DMS114 treated with DMSO at 0.1 percent for 48 hours (cell line): ENCODE measurements at regions not wholly inside any gene's neighbourhood (a gene's known extent, or its start where the extent isn't known, plus 50 kb on each side); places are given as distances from the start of the nearest gene placed in this dataset.

Source experiments
- DNase-seq: peaks from one replicate; lab custom pipeline; 2025; ENCODE audit not compliant: unreplicated experiment; lab: John Stamatoyannopoulos, UW

DNA sequence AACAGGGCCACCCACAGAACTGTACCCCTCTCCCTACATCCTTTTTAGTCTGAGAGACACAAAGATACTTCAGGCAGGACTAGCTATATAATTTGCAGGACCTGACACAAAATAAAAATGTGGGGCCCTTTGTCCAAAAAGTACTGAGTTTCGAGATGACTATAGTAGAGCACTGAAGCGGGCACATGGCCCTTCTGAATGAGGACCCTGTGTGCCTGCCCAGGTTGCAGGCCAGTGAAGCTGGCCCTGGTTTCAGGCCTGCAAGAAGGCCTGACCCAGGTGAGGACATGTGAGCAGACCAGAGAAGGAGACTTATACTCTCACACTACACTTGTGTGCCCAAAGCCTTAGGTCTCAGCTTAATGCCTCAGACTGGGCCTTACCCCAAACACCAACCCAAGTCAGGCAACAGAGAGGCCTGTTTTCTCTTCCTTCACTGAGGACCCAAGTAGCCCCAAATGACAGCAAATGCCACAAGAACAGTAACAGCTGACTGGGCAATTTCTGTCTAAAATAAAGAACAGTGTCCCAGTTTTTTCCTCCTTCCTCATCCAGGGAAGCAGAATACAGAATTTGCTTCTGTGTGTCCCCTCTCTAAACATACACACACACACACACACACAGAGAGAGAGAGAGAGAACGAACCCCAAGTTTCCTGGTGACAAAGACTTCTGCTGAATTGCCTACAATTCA, 100.9 kb upstream of the ARHGEF3 start:
- DNase-seq = no peak

DNA sequence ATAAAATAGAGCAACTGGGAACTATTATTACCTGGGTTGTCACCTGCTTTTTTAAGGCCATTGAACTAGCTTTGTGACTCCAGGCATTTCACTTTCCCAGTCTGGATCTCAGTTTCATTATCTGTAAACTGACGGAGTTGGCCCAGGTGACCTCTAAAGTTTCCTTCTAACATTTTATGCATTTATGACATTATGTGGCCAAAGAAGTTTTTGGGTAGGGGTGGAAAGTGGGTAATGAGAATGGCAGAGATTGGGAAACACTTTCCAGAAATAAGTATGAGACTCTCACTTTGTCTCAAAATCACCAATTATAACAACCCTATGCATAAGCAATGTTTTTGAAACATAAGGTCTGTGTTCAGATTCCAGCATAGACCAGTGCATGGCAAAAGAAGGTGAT, 99.1 kb upstream of the ARHGEF3 start:
- DNase-seq = no peak

DNA sequence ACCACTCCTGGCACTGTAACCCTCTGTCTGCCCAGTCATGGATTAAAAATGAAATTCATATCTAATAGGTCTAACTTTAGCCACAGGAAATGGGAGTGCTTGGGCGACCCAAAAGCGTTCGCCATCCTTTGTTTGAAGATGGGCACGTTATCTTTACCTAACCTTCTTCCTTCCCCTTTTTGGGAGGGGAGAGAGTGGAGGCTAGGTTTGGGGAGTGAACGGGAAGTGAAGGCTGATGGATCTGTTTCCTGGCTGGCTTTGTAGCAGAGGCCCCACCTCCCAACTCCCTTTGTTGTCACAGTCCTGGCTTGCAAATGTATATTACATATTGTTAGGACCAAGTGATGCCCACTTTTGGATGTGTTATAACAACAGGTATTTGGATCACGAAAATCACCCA, 98.1 kb upstream of the ARHGEF3 start:
- DNase-seq = no peak

DNA sequence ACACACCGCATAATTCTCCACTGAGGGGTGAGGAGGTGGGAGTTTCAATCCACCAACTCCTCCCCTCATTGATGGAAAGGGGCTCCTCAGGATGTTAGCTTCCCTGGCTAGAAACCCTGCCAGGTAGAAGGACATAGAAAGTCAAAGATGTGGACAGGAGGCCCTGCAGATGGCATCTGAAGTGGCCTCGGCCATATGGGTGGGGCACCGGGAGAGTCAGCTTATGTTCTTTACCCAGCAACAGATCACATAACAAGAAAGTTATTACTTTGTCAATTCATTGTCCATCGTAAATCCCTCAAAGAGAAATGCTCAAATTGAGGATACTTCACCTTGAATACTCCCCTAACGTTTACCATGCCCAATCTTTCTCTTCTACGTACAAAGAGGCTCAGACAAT, 97.3 kb upstream of the ARHGEF3 start:
- no peak for DNase-seq

GRCh38 chr3:56896357-56896756, 94.6 kb upstream of the ARHGEF3 start:
- no peak for DNase-seq

GRCh38 chr3:56894881-56895431, 93.2 kb upstream of the ARHGEF3 start:
- DNase-seq = no peak

- no peak for DNase-seq
Measured at GRCh38 chr3:56890448-56891091, 88.8 kb upstream of the ARHGEF3 start.

GRCh38 chr3:56889131-56889530, 87.4 kb upstream of the ARHGEF3 start:
- DNase-seq = no peak

DNA sequence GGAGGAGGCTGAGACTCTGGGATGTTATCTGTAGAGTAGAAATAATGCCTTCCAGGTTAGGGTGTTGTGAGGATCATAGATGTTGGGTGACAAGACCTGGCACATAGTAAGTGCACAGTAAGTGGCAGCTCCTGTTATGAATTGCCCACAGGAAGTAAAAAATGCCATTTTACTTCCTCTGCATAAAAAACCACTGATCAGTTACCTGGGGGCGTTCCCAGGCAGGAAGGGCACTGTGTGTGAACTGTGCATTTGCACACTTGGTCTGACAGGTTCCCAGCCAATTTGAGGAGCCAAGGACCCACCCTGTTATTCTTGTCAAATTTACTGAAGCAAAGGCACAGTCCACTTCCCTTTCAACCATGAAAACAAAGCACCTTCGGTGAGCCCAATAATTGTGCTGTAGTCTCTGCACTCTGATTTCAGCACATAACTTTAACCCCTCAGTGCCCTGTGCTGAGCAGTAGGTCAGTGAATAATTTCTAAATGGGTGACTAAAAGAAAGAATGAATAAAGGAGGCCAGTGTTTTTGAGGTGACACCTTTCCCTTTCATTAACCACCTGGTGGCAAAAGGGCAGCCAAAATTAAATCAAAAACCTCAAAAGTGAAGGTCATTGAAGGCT, 85.8 kb upstream of the ARHGEF3 start:
- DNase-seq = no peak

DNA sequence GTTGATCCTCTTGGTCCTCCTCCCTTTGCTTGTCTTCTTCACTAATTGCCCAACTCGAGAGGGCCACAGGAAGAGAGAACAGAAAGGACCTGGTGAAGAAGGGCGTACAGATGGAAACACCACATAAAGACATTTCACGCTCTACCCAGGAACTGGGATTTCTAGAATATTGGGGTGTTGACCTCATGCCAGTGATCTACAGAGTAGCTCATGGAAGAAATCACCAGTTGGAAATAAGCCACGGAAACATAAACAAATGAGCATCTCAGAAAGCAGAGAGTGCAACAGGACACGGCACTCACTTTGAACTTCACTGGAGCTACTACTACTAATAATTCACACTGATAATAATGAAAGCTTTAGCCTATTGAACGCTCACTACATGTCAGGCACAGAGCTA, 84.6 kb upstream of the ARHGEF3 start:
- DNase-seq = no peak

- no peak for DNase-seq
Measured at GRCh38 chr3:56885879-56886278, 84.1 kb upstream of the ARHGEF3 start.

GRCh38 chr3:56885453-56885852, 83.7 kb upstream of the ARHGEF3 start:
- DNase-seq = no peak

DNA sequence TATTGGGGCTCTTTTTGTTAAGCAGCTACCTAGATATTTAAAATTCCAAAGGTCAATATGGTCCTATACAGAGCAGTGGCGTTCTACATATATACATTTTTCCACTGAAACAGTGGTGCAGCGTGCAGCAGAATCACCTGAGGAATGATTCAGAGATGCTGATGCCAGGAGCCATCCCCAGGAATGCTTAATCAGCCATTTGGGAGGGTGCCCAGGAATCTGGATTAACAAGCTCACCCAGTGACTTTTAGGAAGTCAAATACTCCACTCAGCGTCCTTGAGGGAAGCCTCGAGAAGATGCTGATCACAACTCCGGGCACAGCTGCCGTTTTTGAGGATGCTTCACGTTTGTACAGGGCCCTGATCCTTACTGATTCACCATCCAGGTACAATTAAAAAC, 82.6 kb upstream of the ARHGEF3 start:
- no peak for DNase-seq

- DNase-seq = no peak
Measured at GRCh38 chr3:56883828-56884227, 82.1 kb upstream of the ARHGEF3 start.

DNA sequence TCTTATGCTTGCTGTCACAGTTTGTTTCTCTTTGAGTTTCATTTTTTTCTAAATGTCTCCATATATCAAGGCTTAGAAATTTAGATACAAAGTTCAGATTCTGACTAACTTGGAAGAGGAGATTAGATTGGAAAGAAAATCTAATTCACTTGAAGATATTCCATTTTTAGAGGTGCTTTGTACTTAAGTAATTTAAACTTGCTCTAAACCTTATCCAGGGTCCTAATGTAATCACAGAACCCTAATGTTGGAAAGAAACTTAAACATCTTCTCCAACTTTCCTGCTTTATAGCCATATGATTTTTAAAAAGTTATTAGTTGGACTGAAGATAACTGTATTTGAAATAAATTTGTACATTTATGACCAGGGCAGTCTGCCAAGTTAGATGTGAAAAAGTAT, 81.1 kb upstream of the ARHGEF3 start:
- no peak for DNase-seq

DNA sequence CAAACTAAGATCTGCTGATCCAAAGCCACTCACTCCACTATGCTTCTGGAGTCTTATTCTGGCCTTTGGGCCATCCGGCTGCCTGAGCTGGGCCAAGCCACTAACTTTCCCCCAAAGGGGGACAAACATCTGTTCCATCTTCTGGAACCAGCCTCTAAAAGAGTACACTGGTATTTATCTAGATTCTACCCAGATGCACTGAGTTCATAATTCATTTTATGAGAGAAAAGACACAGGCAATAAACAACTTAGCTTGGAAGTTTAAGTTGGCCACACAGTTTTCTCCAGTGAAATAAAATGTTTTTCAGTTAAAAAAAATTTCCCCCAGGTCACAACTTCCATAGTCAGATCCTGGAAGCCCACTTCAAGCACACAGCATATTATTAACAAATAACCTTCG, 80.1 kb upstream of the ARHGEF3 start:
- DNase-seq = no peak

GRCh38 chr3:56880720-56881575, 79.2 kb upstream of the ARHGEF3 start:
- DNase-seq = no peak

GRCh38 chr3:56879436-56880215, 77.9 kb upstream of the ARHGEF3 start:
- no peak for DNase-seq

DNA sequence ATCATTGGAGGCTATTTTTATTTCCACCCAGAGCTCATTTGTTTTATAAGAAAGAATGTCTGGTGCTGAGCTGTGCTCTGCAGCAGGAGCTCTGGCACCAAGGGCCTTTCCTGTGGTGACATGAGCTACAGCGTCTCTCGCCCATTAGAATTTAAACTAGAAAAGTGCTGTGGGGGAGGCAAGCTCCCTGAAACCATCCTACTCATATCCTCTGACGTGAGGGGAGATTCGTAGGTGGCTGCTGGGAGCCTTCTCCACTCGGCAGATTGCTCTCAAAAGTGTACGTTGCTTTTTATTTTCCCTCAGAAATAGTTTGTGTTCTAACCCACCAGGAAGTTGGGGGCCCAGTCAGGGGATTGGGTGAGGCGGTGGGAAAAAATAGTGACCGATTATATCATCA, 76.3 kb upstream of the ARHGEF3 start:
- DNase-seq = no peak

GRCh38 chr3:56876916-56877315, 75.2 kb upstream of the ARHGEF3 start:
- DNase-seq = no peak

GRCh38 chr3:56874269-56874668, 72.5 kb upstream of the ARHGEF3 start:
- DNase-seq = no peak
